ENCODE measurements at regions not wholly inside any gene's neighbourhood (a gene's known extent, or its start where the extent isn't known, plus 50 kb on each side); places are given as distances from the start of the nearest gene placed in this dataset.
"Not testable (repeated sequence)": the region's sequence is repeated elsewhere in the genome, so short reads cannot be mapped to it uniquely, and the experiment has no call there.

- DNase-seq = no peak
Observed at GRCh38 chr4:156391325-156391653, 437.6 kb upstream of the CTSO start.

GRCh38 chr4:156390599-156391324, 437.1 kb upstream of the CTSO start:
- DNase-seq = no peak

GRCh38 chr4:156388826-156389225, 435.2 kb upstream of the CTSO start:
- DNase-seq = no peak

GRCh38 chr4:156378033-156378665, 424.5 kb upstream of the CTSO start:
- no peak for DNase-seq

- no peak for DNase-seq
Observed at GRCh38 chr4:156377036-156377710, 423.5 kb upstream of the CTSO start.

- DNase-seq = no peak
Observed at GRCh38 chr4:156374894-156375293, 421.2 kb upstream of the CTSO start.

- DNase-seq = no peak
Observed at GRCh38 chr4:156374069-156374468, 420.4 kb upstream of the CTSO start.

GRCh38 chr4:156367502-156367901, 413.8 kb upstream of the CTSO start:
- DNase-seq = not testable (repeated sequence)

GRCh38 chr4:156362581-156362980, 408.9 kb upstream of the CTSO start:
- no peak for DNase-seq

GRCh38 chr4:156347412-156348075, 393.9 kb upstream of the CTSO start:
- DNase-seq = no peak

GRCh38 chr4:156346959-156347385, 393.3 kb upstream of the CTSO start:
- no peak for DNase-seq

- DNase-seq = no peak
Observed at GRCh38 chr4:156344397-156344796, 390.7 kb upstream of the CTSO start.

- DNase-seq = no peak
Observed at GRCh38 chr4:156336511-156336910, 382.8 kb upstream of the CTSO start.

GRCh38 chr4:156335721-156336120, 382.1 kb upstream of the CTSO start:
- no peak for DNase-seq

GRCh38 chr4:156330436-156331031, 376.9 kb upstream of the CTSO start:
- no peak for DNase-seq

GRCh38 chr4:156329779-156330178, 376.1 kb upstream of the CTSO start:
- no peak for DNase-seq

GRCh38 chr4:156328882-156329281, 375.2 kb upstream of the CTSO start:
- no peak for DNase-seq

- no peak for DNase-seq
Observed at GRCh38 chr4:156326246-156326645, 372.6 kb upstream of the CTSO start.

GRCh38 chr4:156322592-156322991, 368.9 kb upstream of the CTSO start:
- DNase-seq = no peak

- no peak for DNase-seq
Observed at GRCh38 chr4:156321203-156321602, 367.5 kb upstream of the CTSO start.

- no peak for DNase-seq
Observed at GRCh38 chr4:156313497-156313896, 359.8 kb upstream of the CTSO start.

GRCh38 chr4:156312261-156312847, 358.7 kb upstream of the CTSO start:
- no peak for DNase-seq

GRCh38 chr4:156309031-156309430, 355.4 kb upstream of the CTSO start:
- DNase-seq = no peak

All from C1 segment of cervical spinal cord (tissue), 14 donors.